ENCODE measurements at regions not wholly inside any gene's neighbourhood (a gene's known extent, or its start where the extent isn't known, plus 50 kb on each side); places are given as distances from the start of the nearest gene placed in this dataset.

- H3K27me3 Mint-ChIP-seq (ENCODE audit: unreplicated experiment), result no peaks in the 10 kb centered on the region
- no peaks in the 10 kb centered on the region for H3K9me3 Mint-ChIP-seq (ENCODE audit: unreplicated experiment)
- TF ChIP-seq CTCF (IDR thresholded peaks at IDR 0.05), result no peak
- H3K36me3 Mint-ChIP-seq (ENCODE audit: unreplicated experiment), result no peaks in the 10 kb centered on the region
- peak overlapping the region; percentile 99 for H3K27ac Mint-ChIP-seq (ENCODE audit: unreplicated experiment)
- H3K4me3 Mint-ChIP-seq (ENCODE audit: unreplicated experiment), result peak overlapping the region; percentile 92
- H3K4me1 Mint-ChIP-seq (ENCODE audit: unreplicated experiment), result peaks cover 14% of the 10 kb centered on the region
- no peak for DNase-seq (ENCODE audit: extremely low spot score, unreplicated experiment)
These were observed 134.1 kb upstream of the KRAS start for GRCh38 chr12:25384893-25385248.

- no peak for DNase-seq (ENCODE audit: extremely low spot score, unreplicated experiment)
- Mint-ChIP-seq H3K4me3 (ENCODE audit: unreplicated experiment) (peak overlapping the region; percentile 92), H3K4me1 (ENCODE audit: unreplicated experiment) (peaks cover 14% of the 10 kb centered on the region), H3K27ac (ENCODE audit: unreplicated experiment) (peak overlapping the region; percentile 99), H3K36me3 (ENCODE audit: unreplicated experiment) (no peaks in the 10 kb centered on the region), H3K9me3 (ENCODE audit: unreplicated experiment) (no peaks in the 10 kb centered on the region), H3K27me3 (ENCODE audit: unreplicated experiment) (no peaks in the 10 kb centered on the region)
- TF ChIP-seq CTCF (IDR thresholded peaks at IDR 0.05), result no peak
These were observed 133.5 kb upstream of the KRAS start for GRCh38 chr12:25384038-25384892.

GRCh38 chr12:25382311-25383106 is 131.8 kb upstream of the KRAS start:
- no peak overlapping the region for H3K27ac Mint-ChIP-seq (ENCODE audit: unreplicated experiment)
- no peak for TF ChIP-seq CTCF (IDR thresholded peaks at IDR 0.05)
- no peaks in the 10 kb centered on the region for H3K36me3 Mint-ChIP-seq (ENCODE audit: unreplicated experiment)
- peaks cover 13% of the 10 kb centered on the region for H3K4me1 Mint-ChIP-seq (ENCODE audit: unreplicated experiment)
- H3K27me3 Mint-ChIP-seq (ENCODE audit: unreplicated experiment), result no peaks in the 10 kb centered on the region
- no peaks in the 10 kb centered on the region for H3K9me3 Mint-ChIP-seq (ENCODE audit: unreplicated experiment)
- DNase-seq (ENCODE audit: extremely low spot score, unreplicated experiment), result no peak
- no peak overlapping the region for H3K4me3 Mint-ChIP-seq (ENCODE audit: unreplicated experiment)

- Mint-ChIP-seq H3K27me3 (ENCODE audit: unreplicated experiment) (no peaks in the 10 kb centered on the region), H3K4me3 (ENCODE audit: unreplicated experiment) (no peak overlapping the region), H3K27ac (ENCODE audit: unreplicated experiment) (no peak overlapping the region), H3K36me3 (ENCODE audit: unreplicated experiment) (no peaks in the 10 kb centered on the region), H3K9me3 (ENCODE audit: unreplicated experiment) (no peaks in the 10 kb centered on the region), H3K4me1 (ENCODE audit: unreplicated experiment) (no peaks in the 10 kb centered on the region)
- no peak for DNase-seq (ENCODE audit: extremely low spot score, unreplicated experiment)
- no peak for TF ChIP-seq CTCF (IDR thresholded peaks at IDR 0.05)
These were observed 126.9 kb upstream of the KRAS start for GRCh38 chr12:25377469-25378177.
